HK-2 (cell line): ENCODE measurements at regions not wholly inside any gene's neighbourhood (a gene's known extent, or its start where the extent isn't known, plus 50 kb on each side); places are given as distances from the start of the nearest gene placed in this dataset.
"Not testable (repeated sequence)": the region's sequence is repeated elsewhere in the genome, so short reads cannot be mapped to it uniquely, and the experiment has no call there.

Source experiments
- DNase-seq: peaks from one replicate; pipeline ENCODE4 v3.0.0-alpha.2; 2018; ENCODE audit not compliant: unreplicated experiment

- DNase-seq: no peak
Observed at GRCh38 chrX:34270434-34270833, 138.3 kb upstream of the FAM47A start.

GRCh38 chrX:34238896-34239295 lies 106.8 kb upstream of the FAM47A start:
- no peak for DNase-seq

GRCh38 chrX:34230156-34230555 lies 98.0 kb upstream of the FAM47A start:
- not testable (repeated sequence) for DNase-seq

- DNase-seq: no peak
Observed at GRCh38 chrX:34227804-34228203, 95.7 kb upstream of the FAM47A start.

GRCh38 chrX:34223574-34223973 lies 91.5 kb upstream of the FAM47A start:
- no peak for DNase-seq

- no peak for DNase-seq
Observed at GRCh38 chrX:34218063-34218462, 85.9 kb upstream of the FAM47A start.

- DNase-seq: no peak
Observed at GRCh38 chrX:34197946-34198345, 65.8 kb upstream of the FAM47A start.
